Lung (tissue), 11 donors: ENCODE measurements at regions not wholly inside any gene's neighbourhood (a gene's known extent, or its start where the extent isn't known, plus 50 kb on each side); places are given as distances from the start of the nearest gene placed in this dataset.

Experiments
- ATAC-seq: fragments of 200-7000 bp; cut with Tn5 transposase; one replicate; pipeline ENCODE4 v1.9.1; 2020; ENCODE audit warnings: moderate number of reproducible peaks; ENCODE audit not compliant: insufficient read depth, low FRiP score
- DNase-seq, 3 donors: peaks; one replicate each; pipeline ENCODE4 v3.0.0-alpha.2; 2013 to 2017
- H3K27ac ChIP-seq, 2 donors: one replicate each; pipeline ENCODE4 v1.5.1; 2013; ENCODE audit warnings: mild to moderate bottlenecking in 2 of 2, moderate library complexity in 2 of 2, control low read depth in 1 of 2, inconsistent platforms in 1 of 2, low read depth in 1 of 2, low read length in 1 of 2
- H3K27me3 ChIP-seq, 3 donors: one replicate each; pipeline ENCODE4 v1.5.1; 2013; ENCODE audit warnings: low read length in 2 of 3; ENCODE audit not compliant: control insufficient read depth in 3 of 3, insufficient read depth in 3 of 3
- H3K36me3 ChIP-seq, 4 donors: one replicate each; pipeline ENCODE4 v1.5.1; 2013; ENCODE audit warnings: low read length in 4 of 4, mild to moderate bottlenecking in 1 of 4, moderate library complexity in 1 of 4; ENCODE audit not compliant: control insufficient read depth in 4 of 4, insufficient read depth in 4 of 4
- H3K4me1 ChIP-seq, 5 donors: one replicate each; pipeline ENCODE4 v1.5.1; 2013; ENCODE audit warnings: low read length in 5 of 5, mild to moderate bottlenecking in 2 of 5, moderate library complexity in 1 of 5; ENCODE audit not compliant: control insufficient read depth in 5 of 5, insufficient read depth in 5 of 5
- H3K4me3 ChIP-seq: one replicate; pipeline ENCODE4 v1.5.1; 2013; ENCODE audit warnings: mild to moderate bottlenecking, control low read depth, moderate library complexity
- H3K9ac ChIP-seq, 2 donors: one replicate each; pipeline ENCODE4 v1.5.1; 2013; ENCODE audit warnings: low read length in 2 of 2, control low read depth in 1 of 2; ENCODE audit not compliant: insufficient read depth in 1 of 2
- H3K9me3 ChIP-seq, 4 donors: one replicate each; pipeline ENCODE4 v1.5.1; 2013; ENCODE audit warnings: low read length in 3 of 4, mild to moderate bottlenecking in 1 of 4, moderate library complexity in 1 of 4; ENCODE audit not compliant: control insufficient read depth in 4 of 4, insufficient read depth in 3 of 4
- CTCF ChIP-seq: IDR thresholded peaks from 2 replicates; pipeline ENCODE4 v1.5.1; 2012; ENCODE audit warnings: mild to moderate bottlenecking; ENCODE audit errors: control extremely low read depth, extremely low read depth
- WGBS, 2 donors: extraction: QIAGEN DNeasy Blood & Tissue Kit; methylation state at CpG; one replicate each; pipeline ENCODE4 v1.1.7; 2013; 5-methylcytosine and 5-hydroxymethylcytosine counted together
- donor health status: control.
- donor health status: control.
- donor health status: Bipolar disorder and iron deficiency.
- donor health status: healthy.
- donor health status: DM: yes; HTN: yes; CAD: no.

- WGBS, 2 donors: 35 to 74% methylated on average over 1 of the region's 1 CpG
- ATAC-seq: no peak
- Histone ChIP-seq H3K27ac (no peak overlapping the region), H3K9ac (peak overlapping the region in 1 of 2 donors; percentile 4), H3K9me3 (no peaks in the 10 kb centered on the region), H3K4me1 (peaks cover 0 to 50% (median 20%) of the 10 kb centered on the region in 5 donors), H3K36me3 (no peaks in the 10 kb centered on the region), H3K4me3 (no peak overlapping the region), H3K27me3 (no peaks in the 10 kb centered on the region)
- DNase-seq: no peak
- TF ChIP-seq CTCF: no peak
Observed at GRCh38 chr3:150315721-150316120, 92.4 kb upstream of the TSC22D2 start.

- H3K27ac ChIP-seq: peak overlapping the region in 1 of 2 donors; percentile 37
- no peaks in the 10 kb centered on the region for H3K36me3 ChIP-seq
- no peak for TF ChIP-seq CTCF
- peak; percentile 49 for ATAC-seq
- no peaks in the 10 kb centered on the region for H3K27me3 ChIP-seq
- H3K9ac ChIP-seq: peak overlapping the region in 1 of 2 donors; percentile 83
- no peak overlapping the region for H3K4me3 ChIP-seq
- H3K9me3 ChIP-seq: no peaks in the 10 kb centered on the region
- H3K4me1 ChIP-seq: peaks cover 0 to 56% (median 20%) of the 10 kb centered on the region in 5 donors
- WGBS, 2 donors: 47 to 53% methylated on average over 5 of the region's 5 CpGs
- peak; percentile 68 to 97 (median 95) for DNase-seq
Observed at GRCh38 chr3:150314248-150315004, 93.7 kb upstream of the TSC22D2 start.

- no peak for TF ChIP-seq CTCF
- peak; percentile 77 for ATAC-seq
- H3K27ac ChIP-seq: peak overlapping the region in 1 of 2 donors; percentile 29
- H3K4me3 ChIP-seq: no peak overlapping the region
- H3K9ac ChIP-seq: no peak overlapping the region
- no peaks in the 10 kb centered on the region for H3K9me3 ChIP-seq
- DNase-seq: no peak
- 75 to 91% methylated on average over 1 of the region's 1 CpG for WGBS, 2 donors
- peaks cover 0 to 77% (median 20%) of the 10 kb centered on the region in 5 donors for H3K4me1 ChIP-seq
- no peaks in the 10 kb centered on the region for H3K36me3 ChIP-seq
- no peaks in the 10 kb centered on the region for H3K27me3 ChIP-seq
Observed at GRCh38 chr3:150312018-150312657, 96.0 kb upstream of the TSC22D2 start.
